GM12892 (cell line): ENCODE measurements at regions not wholly inside any gene's neighbourhood (a gene's known extent, or its start where the extent isn't known, plus 50 kb on each side); places are given as distances from the start of the nearest gene placed in this dataset.

Source experiments
- POLR2A ChIP-seq: IDR thresholded peaks from 2 replicates; pipeline ENCODE4 v1.6.1; 2011; ENCODE audit warnings: low read depth, low read length, control low read depth
- POLR2AphosphoS5 ChIP-seq: IDR thresholded peaks from 2 replicates; pipeline ENCODE4 v1.6.1; 2011; ENCODE audit warnings: low read depth, low read length, control low read depth
- TAF1 ChIP-seq: IDR thresholded peaks from 2 replicates; pipeline ENCODE4 v1.6.1; 2011; ENCODE audit warnings: low read depth, mild to moderate bottlenecking, control low read depth, low read length, borderline replicate concordance

DNA sequence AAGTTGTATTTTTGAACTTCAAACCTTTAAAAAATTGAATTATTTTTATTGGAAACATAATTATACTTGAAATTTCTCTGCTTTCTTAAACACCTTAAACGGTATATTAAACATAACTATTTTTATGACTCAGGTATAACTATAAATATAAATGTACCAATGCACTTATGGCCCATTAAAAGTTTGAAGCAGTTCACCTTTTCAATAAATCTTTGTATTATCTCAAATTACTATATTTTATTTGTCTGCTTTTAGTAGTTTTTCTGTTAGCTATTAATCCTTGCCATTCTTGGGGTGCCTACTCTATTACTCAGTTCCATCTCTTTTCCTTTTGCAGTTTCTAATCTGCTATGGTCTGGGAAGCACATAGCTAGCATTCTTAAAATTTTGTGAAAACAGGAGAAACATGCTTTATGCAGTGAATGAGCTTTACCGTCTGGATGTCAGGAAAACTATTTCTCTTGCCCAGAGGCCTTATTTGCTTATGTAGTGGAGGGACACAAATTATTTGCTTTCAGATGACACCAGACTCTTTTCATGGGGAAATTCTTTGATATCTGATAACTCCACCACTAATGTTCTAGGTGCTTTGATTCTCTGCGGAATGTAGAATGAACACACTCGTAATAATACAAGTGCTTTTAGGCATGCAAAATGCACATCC, 378.9 kb upstream of the CITED2 start:
- TF ChIP-seq POLR2AphosphoS5 (no peak), TAF1 (no peak), POLR2A (no peak)
